Activated CD8-positive, alpha-beta T cell treated with anti-CD3 and anti-CD28 coated beads for 36 hours (primary cell): ENCODE measurements at regions not wholly inside any gene's neighbourhood (a gene's known extent, or its start where the extent isn't known, plus 50 kb on each side); places are given as distances from the start of the nearest gene placed in this dataset.
"Not testable (repeated sequence)": the region's sequence is repeated elsewhere in the genome, so short reads cannot be mapped to it uniquely, and the experiment has no call there.

ENCODE experiments used
- ATAC-seq: fragments of 200-7000 bp; cut with Tn5 transposase; one replicate; pipeline ENCODE4 v1.10.0; 2021; ENCODE audit warnings: mild to moderate bottlenecking, moderate library complexity
- CTCF ChIA-PET: fragments of 350-600 bp; sonication (Branson Sonifier 250); formaldehyde crosslinking; loops from one replicate; lab custom pipeline; 2021; ENCODE audit warnings: antibody characterized with exemption; lab: Charles Lee
- POLR2A ChIA-PET: fragments of 350-600 bp; sonication (Branson Sonifier 250); formaldehyde crosslinking; loops from one replicate; lab custom pipeline; 2021; ENCODE audit warnings: antibody characterized with exemption; lab: Charles Lee
- DNase-seq: peaks from one replicate; pipeline ENCODE4 v3.0.0-alpha.2; 2020
- H3K27ac Mint-ChIP-seq: one replicate; pipeline ENCODE4 v1.8.0; 2021; ENCODE audit warnings: mild to moderate bottlenecking, mixed read lengths
- H3K27me3 Mint-ChIP-seq: one replicate; pipeline ENCODE4 v1.8.0; 2021; ENCODE audit warnings: mixed read lengths
- H3K36me3 Mint-ChIP-seq: one replicate; pipeline ENCODE4 v1.8.0; 2021; ENCODE audit warnings: low read depth, mixed read lengths
- H3K4me1 Mint-ChIP-seq: one replicate; pipeline ENCODE4 v1.8.0; 2021; ENCODE audit warnings: low read depth, mixed read lengths
- H3K4me3 Mint-ChIP-seq: one replicate; pipeline ENCODE4 v1.8.0; 2021; ENCODE audit warnings: mild to moderate bottlenecking, moderate library complexity, mixed read lengths
- H3K9me3 Mint-ChIP-seq: one replicate; pipeline ENCODE4 v1.8.0; 2021; ENCODE audit warnings: mixed read lengths
- CTCF ChIP-seq: fragments of 200-600 bp; IDR thresholded peaks from one replicate; pipeline ENCODE4 v1.8.0; 2022; ENCODE audit warnings: antibody characterized with exemption, mild to moderate bottlenecking
- intact Hi-C: fragments of 100-400 bp; cut with micrococcal nuclease; formaldehyde crosslinking; loops from one replicate; pipeline ENCODE4 v1.10.0; 2022

GRCh38 chr16:65312795-65313194 lies 190.9 kb upstream of the CDH11 start:
- intact Hi-C loops: no loop called here
- Mint-ChIP-seq H3K9me3 (no peaks in the 10 kb centered on the region), H3K36me3 (no peaks in the 10 kb centered on the region), H3K27me3 (no peaks in the 10 kb centered on the region), H3K4me1 (no peaks in the 10 kb centered on the region), H3K27ac (no peak overlapping the region), H3K4me3 (no peak overlapping the region)
- no peak for DNase-seq
- CTCF ChIA-PET: no interaction called here
- POLR2A ChIA-PET: no interaction called here
- no peak for TF ChIP-seq CTCF
- ATAC-seq: no peak

- ATAC-seq (no peak), DNase-seq (no peak)
- no peak for TF ChIP-seq CTCF
- ChIA-PET POLR2A (no interaction called here), CTCF (no interaction called here)
- Mint-ChIP-seq H3K4me3 (no peak overlapping the region), H3K36me3 (no peaks in the 10 kb centered on the region), H3K9me3 (no peaks in the 10 kb centered on the region), H3K27ac (no peak overlapping the region), H3K4me1 (no peaks in the 10 kb centered on the region), H3K27me3 (no peaks in the 10 kb centered on the region)
- intact Hi-C loops: no loop called here
Measured at GRCh38 chr16:65312071-65312470, 190.2 kb upstream of the CDH11 start.

GRCh38 chr16:65310491-65310890 lies 188.6 kb upstream of the CDH11 start:
- POLR2A ChIA-PET, CTCF ChIA-PET: not testable (repeated sequence)

GRCh38 chr16:65309354-65309753 lies 187.5 kb upstream of the CDH11 start:
- intact Hi-C loops: no loop called here
- CTCF ChIA-PET: no interaction called here
- Mint-ChIP-seq H3K27ac (no peak overlapping the region), H3K27me3 (no peaks in the 10 kb centered on the region), H3K36me3 (no peaks in the 10 kb centered on the region), H3K4me1 (no peaks in the 10 kb centered on the region), H3K4me3 (no peak overlapping the region), H3K9me3 (no peaks in the 10 kb centered on the region)
- ATAC-seq (no peak), DNase-seq (no peak)
- POLR2A ChIA-PET: no interaction called here
- no peak for TF ChIP-seq CTCF

More at GRCh38 chr16:65310491-65310890, 188.6 kb upstream of the CDH11 start:
- H3K4me3 Mint-ChIP-seq, intact Hi-C loops, H3K36me3 Mint-ChIP-seq, H3K27ac Mint-ChIP-seq, H3K27me3 Mint-ChIP-seq, ATAC-seq, H3K9me3 Mint-ChIP-seq, DNase-seq, H3K4me1 Mint-ChIP-seq: not testable (repeated sequence)

- no peak overlapping the region for H3K4me3 Mint-ChIP-seq
- no peak for DNase-seq
- H3K27me3 Mint-ChIP-seq: no peaks in the 10 kb centered on the region
- CTCF ChIA-PET: no interaction called here
- H3K4me1 Mint-ChIP-seq: no peaks in the 10 kb centered on the region
- no peaks in the 10 kb centered on the region for H3K9me3 Mint-ChIP-seq
- H3K36me3 Mint-ChIP-seq: no peaks in the 10 kb centered on the region
- H3K27ac Mint-ChIP-seq: no peak overlapping the region
- ATAC-seq: no peak
- TF ChIP-seq CTCF: no peak
- POLR2A ChIA-PET: no interaction called here
- intact Hi-C loops: no loop called here
Measured at GRCh38 chr16:65308506-65308905, 186.6 kb upstream of the CDH11 start.

GRCh38 chr16:65307286-65307685 lies 185.4 kb upstream of the CDH11 start:
- POLR2A ChIA-PET: no interaction called here
- no peaks in the 10 kb centered on the region for H3K36me3 Mint-ChIP-seq

More at GRCh38 chr16:65307286-65307685, 185.4 kb upstream of the CDH11 start:
- no peak for TF ChIP-seq CTCF
- Mint-ChIP-seq H3K4me1 (no peaks in the 10 kb centered on the region), H3K27me3 (no peaks in the 10 kb centered on the region), H3K4me3 (no peak overlapping the region), H3K27ac (no peak overlapping the region), H3K9me3 (no peaks in the 10 kb centered on the region)
- CTCF ChIA-PET: no interaction called here
- DNase-seq: no peak
- ATAC-seq: no peak
- intact Hi-C loops: no loop called here
